Endothelial cell of umbilical vein (primary cell): ENCODE measurements at regions not wholly inside any gene's neighbourhood (a gene's known extent, or its start where the extent isn't known, plus 50 kb on each side); places are given as distances from the start of the nearest gene placed in this dataset.

Experiments used
- CTCF ChIP-seq, 2 donors: IDR thresholded peaks; 1 replicate in 1 of 2; 2 replicates in 1 of 2; pipeline ENCODE4 v1.5.1; 2011; ENCODE audit warnings: low read length in 2 of 2, mild to moderate bottlenecking in 2 of 2, moderate library complexity in 2 of 2, control low read depth in 1 of 2, inconsistent platforms in 1 of 2, low read depth in 1 of 2; ENCODE audit not compliant: insufficient read depth in 1 of 2; ENCODE audit errors: extremely low read depth in 1 of 2
- EZH2 ChIP-seq: IDR thresholded peaks from 2 replicates; pipeline ENCODE4 v1.6.1; 2012; ENCODE audit warnings: borderline replicate concordance, low read depth, mild to moderate bottlenecking, moderate library complexity, low read length, inconsistent platforms; ENCODE audit not compliant: severe bottlenecking
- FOS ChIP-seq: IDR thresholded peaks from 2 replicates; pipeline ENCODE4 v1.6.1; 2011; ENCODE audit warnings: mild to moderate bottlenecking, low read length, moderate library complexity, borderline replicate concordance; ENCODE audit not compliant: insufficient read depth
- GATA2 ChIP-seq: IDR thresholded peaks from 2 replicates; pipeline ENCODE4 v1.7.0; 2011; ENCODE audit warnings: low read depth, mild to moderate bottlenecking, moderate library complexity, mixed read lengths, low read length; ENCODE audit not compliant: insufficient read length, insufficient read depth
- JUN ChIP-seq: IDR thresholded peaks from 2 replicates; pipeline ENCODE4 v1.6.1; 2011; ENCODE audit warnings: borderline replicate concordance, low read depth; ENCODE audit not compliant: insufficient read length, insufficient read depth
- MAX ChIP-seq: IDR thresholded peaks from 2 replicates; pipeline ENCODE4 v1.6.1; 2011; ENCODE audit not compliant: insufficient read depth, insufficient read length
- MYC ChIP-seq: IDR thresholded peaks from one replicate; pipeline ENCODE4 v1.6.1; 2011; ENCODE audit warnings: mild to moderate bottlenecking, low read depth, low read length
- POLR2A ChIP-seq: IDR thresholded peaks from 2 replicates; pipeline ENCODE4 v1.6.1; 2012; ENCODE audit warnings: low read depth, mild to moderate bottlenecking, control low read depth, low read length
- POLR2AphosphoS5 ChIP-seq: IDR thresholded peaks from 2 replicates; pipeline ENCODE4 v1.6.1; 2012; ENCODE audit warnings: low read depth, mild to moderate bottlenecking, control low read depth, low read length, moderate library complexity; ENCODE audit not compliant: insufficient read depth

- no peak for TF ChIP-seq MYC
- TF ChIP-seq CTCF (IDR thresholded peaks at IDR 0.05; ENCODE audit: extremely low read depth in 1 of 2, insufficient read depth in 1 of 2, low read depth in 1 of 2, low read length in 2 of 2): no peak
- TF ChIP-seq MAX: no peak
- TF ChIP-seq POLR2A: no peak
- TF ChIP-seq POLR2AphosphoS5: no peak
- TF ChIP-seq EZH2: no peak
- no peak for TF ChIP-seq GATA2
- no peak for TF ChIP-seq JUN
- TF ChIP-seq FOS: no peak
Observed at GRCh38 chr9:99303177-99303576, 81.1 kb downstream of the SEC61B start.
